MM.1S (cell line): ENCODE measurements at regions not wholly inside any gene's neighbourhood (a gene's known extent, or its start where the extent isn't known, plus 50 kb on each side); places are given as distances from the start of the nearest gene placed in this dataset.

Experiments
- DNase-seq: peaks from one replicate; pipeline ENCODE4 v3.0.0-alpha.2; 2015
- H2AFZ ChIP-seq: fragments of 300-600 bp; sonication (generic); 2 replicates; pipeline ENCODE4 v1.6.0; 2016; ENCODE audit warnings: antibody characterized with exemption, low read length
- H3F3A ChIP-seq: fragments of 300-600 bp; sonication (generic); 2 replicates; pipeline ENCODE4 v1.6.1; 2016; ENCODE audit warnings: mild to moderate bottlenecking, antibody characterized with exemption, low read length, moderate library complexity, mixed read lengths; ENCODE audit not compliant: insufficient read depth
- H3K27ac ChIP-seq: fragments of 300-600 bp; sonication (generic); 2 replicates; pipeline ENCODE4 v1.5.1; 2016; ENCODE audit warnings: mild to moderate bottlenecking, low read length
- H3K27me3 ChIP-seq: fragments of 300-600 bp; sonication (generic); replicated peaks from 2 replicates; pipeline ENCODE4 v1.6.0; 2016; ENCODE audit warnings: low read length; ENCODE audit not compliant: insufficient read depth
- H3K36me3 ChIP-seq: fragments of 300-600 bp; sonication (generic); replicated peaks from 2 replicates; pipeline ENCODE4 v1.6.1; 2016; ENCODE audit warnings: mild to moderate bottlenecking, low read length, mixed read lengths; ENCODE audit not compliant: insufficient read depth
- H3K4me1 ChIP-seq: fragments of 300-600 bp; sonication (generic); 2 replicates; pipeline ENCODE4 v1.6.1; 2016; ENCODE audit warnings: low read length, mixed read lengths
- H3K4me2 ChIP-seq: fragments of 300-600 bp; sonication (generic); 2 replicates; pipeline ENCODE4 v1.6.0; 2016; ENCODE audit warnings: low read depth, low read length
- H3K4me3 ChIP-seq: fragments of 300-600 bp; sonication (generic); 2 replicates; pipeline ENCODE4 v1.5.1; 2016; ENCODE audit warnings: low read length, mixed read lengths
- H3K79me2 ChIP-seq: fragments of 300-600 bp; sonication (generic); 2 replicates; pipeline ENCODE4 v1.6.1; 2016; ENCODE audit warnings: mixed run types, low read length, mixed read lengths
- H3K9ac ChIP-seq: fragments of 300-600 bp; sonication (generic); 2 replicates; pipeline ENCODE4 v1.6.1; 2016; ENCODE audit warnings: low read length, mixed read lengths
- H3K9me2 ChIP-seq: fragments of 300-600 bp; sonication (generic); replicated peaks from 2 replicates; pipeline ENCODE4 v1.6.1; 2016; ENCODE audit warnings: mild to moderate bottlenecking, low read length, mixed read lengths; ENCODE audit not compliant: insufficient read depth
- H3K9me3 ChIP-seq: fragments of 300-600 bp; sonication (generic); replicated peaks from 2 replicates; pipeline ENCODE4 v1.6.1; 2016; ENCODE audit warnings: mild to moderate bottlenecking, low read length, mixed read lengths; ENCODE audit not compliant: insufficient read depth
- H4K20me1 ChIP-seq: fragments of 300-600 bp; sonication (generic); 2 replicates; pipeline ENCODE4 v1.6.1; 2016; ENCODE audit warnings: mild to moderate bottlenecking, low read length, moderate library complexity, mixed read lengths; ENCODE audit not compliant: insufficient read depth
- EZH2 ChIP-seq: fragments of 300-600 bp; sonication (generic); optimal IDR thresholded peaks from 2 replicates; pipeline ENCODE3; 2017; ENCODE audit warnings: low read depth, mild to moderate bottlenecking, antibody characterized with exemption, low read length, mixed read lengths
- EZH2phosphoT487 ChIP-seq: fragments of 300-600 bp; sonication (generic); IDR thresholded peaks from 2 replicates; pipeline ENCODE4 v1.6.1; 2018; ENCODE audit warnings: antibody characterized with exemption, low read length
- TF ChIP-seq, protein P1 (sequence below): fragments of 300-600 bp; sonication (generic); IDR thresholded peaks from 2 replicates; pipeline ENCODE4 v1.5.1; 2016; ENCODE audit warnings: antibody characterized with exemption, low read length, mixed read lengths

DNA sequence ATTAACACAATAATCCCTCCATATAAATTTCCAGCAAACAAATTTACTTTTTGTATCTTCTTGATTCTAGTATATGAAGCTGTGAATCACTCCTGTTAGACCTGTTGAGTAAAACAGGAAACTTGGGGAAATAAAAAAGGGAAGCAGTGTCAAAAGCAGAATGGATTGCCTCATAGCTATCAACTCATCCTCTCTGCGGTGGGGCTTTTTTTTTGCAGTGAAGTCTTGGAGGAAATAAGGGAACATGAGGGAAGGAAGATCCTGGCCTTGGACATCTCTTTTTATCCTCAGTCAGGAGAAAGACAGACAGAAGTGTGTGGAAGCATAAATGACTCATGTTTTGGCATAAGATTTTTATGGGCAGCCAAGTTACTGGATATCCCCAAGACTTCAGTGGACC lies 332.5 kb downstream of the TFAP2A start:
- Histone ChIP-seq H3K9me2 (no peaks in the 10 kb centered on the region), H3K27me3 (no peaks in the 10 kb centered on the region)
- no peak for DNase-seq

DNA sequence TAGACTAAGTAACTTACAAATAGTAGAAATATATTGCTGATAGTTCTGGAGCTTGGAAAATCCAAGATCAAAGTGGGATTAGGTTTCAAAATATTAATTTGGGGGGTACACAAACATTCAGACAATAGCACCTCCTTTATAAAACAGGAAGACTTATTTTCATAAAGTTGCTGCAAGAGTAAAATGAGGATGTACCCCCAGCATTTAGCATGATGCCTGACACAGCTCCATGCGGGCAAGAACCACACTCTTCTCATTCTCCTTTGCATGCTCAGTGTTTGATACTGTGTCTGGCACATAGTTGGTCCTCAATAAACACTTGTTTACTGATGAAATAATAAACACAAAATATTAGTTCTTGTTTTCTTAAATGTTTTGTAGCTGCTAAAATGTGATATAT lies 332.9 kb downstream of the TFAP2A start:
- Histone ChIP-seq H3K9ac (no peak overlapping the region), H3K4me3 (no peak overlapping the region)

More for the DNA sequence above, 332.5 kb downstream of the TFAP2A start:
- H3F3A ChIP-seq: no peaks in the 10 kb centered on the region
- H3K27ac ChIP-seq: no peak overlapping the region
- no peak overlapping the region for H2AFZ ChIP-seq
- no peak overlapping the region for H3K4me2 ChIP-seq
- no peak overlapping the region for H3K4me3 ChIP-seq
- H3K79me2 ChIP-seq: no peaks in the 10 kb centered on the region
- no peaks in the 10 kb centered on the region for H3K36me3 ChIP-seq
- no peaks in the 10 kb centered on the region for H4K20me1 ChIP-seq
- H3K4me1 ChIP-seq: no peaks in the 10 kb centered on the region
- TF ChIP-seq, protein P1, sequence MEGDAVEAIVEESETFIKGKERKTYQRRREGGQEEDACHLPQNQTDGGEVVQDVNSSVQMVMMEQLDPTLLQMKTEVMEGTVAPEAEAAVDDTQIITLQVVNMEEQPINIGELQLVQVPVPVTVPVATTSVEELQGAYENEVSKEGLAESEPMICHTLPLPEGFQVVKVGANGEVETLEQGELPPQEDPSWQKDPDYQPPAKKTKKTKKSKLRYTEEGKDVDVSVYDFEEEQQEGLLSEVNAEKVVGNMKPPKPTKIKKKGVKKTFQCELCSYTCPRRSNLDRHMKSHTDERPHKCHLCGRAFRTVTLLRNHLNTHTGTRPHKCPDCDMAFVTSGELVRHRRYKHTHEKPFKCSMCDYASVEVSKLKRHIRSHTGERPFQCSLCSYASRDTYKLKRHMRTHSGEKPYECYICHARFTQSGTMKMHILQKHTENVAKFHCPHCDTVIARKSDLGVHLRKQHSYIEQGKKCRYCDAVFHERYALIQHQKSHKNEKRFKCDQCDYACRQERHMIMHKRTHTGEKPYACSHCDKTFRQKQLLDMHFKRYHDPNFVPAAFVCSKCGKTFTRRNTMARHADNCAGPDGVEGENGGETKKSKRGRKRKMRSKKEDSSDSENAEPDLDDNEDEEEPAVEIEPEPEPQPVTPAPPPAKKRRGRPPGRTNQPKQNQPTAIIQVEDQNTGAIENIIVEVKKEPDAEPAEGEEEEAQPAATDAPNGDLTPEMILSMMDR: no peak
- TF ChIP-seq EZH2 (no peak), EZH2phosphoT487 (no peak)
- no peak overlapping the region for H3K9ac ChIP-seq
- no peaks in the 10 kb centered on the region for H3K9me3 ChIP-seq

DNA sequence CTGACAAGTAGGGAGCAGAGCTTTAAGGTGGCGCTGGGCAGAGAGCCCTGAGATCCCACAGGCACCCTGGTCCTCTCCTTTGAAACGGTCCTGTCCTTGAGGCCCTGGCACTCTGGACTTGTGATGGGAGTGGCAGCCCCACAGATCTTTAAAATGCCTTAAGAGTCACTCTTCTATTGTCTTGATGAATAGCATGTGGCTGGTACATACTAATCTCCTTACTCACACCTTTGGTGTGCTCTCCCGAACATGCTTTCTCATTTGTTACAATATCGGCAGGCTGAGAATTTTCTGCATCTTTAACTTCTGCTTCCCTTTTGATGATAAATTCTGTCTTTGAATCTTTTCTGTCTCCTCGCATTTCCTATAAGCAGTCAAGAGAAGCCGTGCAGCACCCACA lies 333.8 kb downstream of the TFAP2A start:
- Histone ChIP-seq H3K79me2 (no peaks in the 10 kb centered on the region), H3K4me1 (no peaks in the 10 kb centered on the region), H3K9me3 (no peaks in the 10 kb centered on the region), H3K27me3 (no peaks in the 10 kb centered on the region), H3K9me2 (no peaks in the 10 kb centered on the region), H2AFZ (no peak overlapping the region), H3K36me3 (no peaks in the 10 kb centered on the region), H3K27ac (no peak overlapping the region), H3K4me3 (no peak overlapping the region), H3K9ac (no peak overlapping the region), H4K20me1 (no peaks in the 10 kb centered on the region), H3F3A (no peaks in the 10 kb centered on the region), H3K4me2 (no peak overlapping the region)
- DNase-seq: no peak
- TF ChIP-seq, protein P1: no peak
- TF ChIP-seq EZH2phosphoT487 (no peak), EZH2 (no peak)

More for the DNA sequence above, 332.9 kb downstream of the TFAP2A start:
- H3K4me1 ChIP-seq: no peaks in the 10 kb centered on the region
- no peaks in the 10 kb centered on the region for H3K9me3 ChIP-seq
- H3K9me2 ChIP-seq: no peaks in the 10 kb centered on the region
- H2AFZ ChIP-seq: no peak overlapping the region
- H4K20me1 ChIP-seq: no peaks in the 10 kb centered on the region
- no peaks in the 10 kb centered on the region for H3F3A ChIP-seq
- no peaks in the 10 kb centered on the region for H3K36me3 ChIP-seq
- H3K27me3 ChIP-seq: no peaks in the 10 kb centered on the region
- H3K4me2 ChIP-seq: no peak overlapping the region
- DNase-seq: no peak
- no peaks in the 10 kb centered on the region for H3K79me2 ChIP-seq
- no peak overlapping the region for H3K27ac ChIP-seq
- TF ChIP-seq EZH2phosphoT487: no peak
- TF ChIP-seq, protein P1: no peak
- no peak for TF ChIP-seq EZH2
